B cell (primary cell): ENCODE measurements at regions not wholly inside any gene's neighbourhood (a gene's known extent, or its start where the extent isn't known, plus 50 kb on each side); places are given as distances from the start of the nearest gene placed in this dataset.

ENCODE experiments used
- CTCF ChIP-seq: fragments of 200-600 bp; IDR thresholded peaks from one replicate; pipeline ENCODE4 v1.8.0; 2022; ENCODE audit warnings: antibody characterized with exemption, mild to moderate bottlenecking
- EZH2 ChIP-seq: IDR thresholded peaks from 2 replicates; pipeline ENCODE4 v1.6.1; 2012; ENCODE audit warnings: borderline replicate concordance, low read depth, mild to moderate bottlenecking, moderate library complexity, low read length; ENCODE audit not compliant: insufficient read depth, poor library complexity, severe bottlenecking

- TF ChIP-seq CTCF (no peak), EZH2 (no peak)
These were observed 102.3 kb upstream of the CLDN14 start for GRCh38 chr21:36582271-36582670.
